ENCODE measurements at regions not wholly inside any gene's neighbourhood (a gene's known extent, or its start where the extent isn't known, plus 50 kb on each side); places are given as distances from the start of the nearest gene placed in this dataset.

GRCh38 chrX:104420907-104421306 is 145.1 kb upstream of the IL1RAPL2 start:
- TF ChIP-seq CTCF (IDR thresholded peaks at IDR 0.05) (no peak), POLR2A (IDR thresholded peaks at IDR 0.05) (no peak)

Data from Peyer's patch (tissue), 4 donors.